Panc1 (cell line): ENCODE measurements at regions not wholly inside any gene's neighbourhood (a gene's known extent, or its start where the extent isn't known, plus 50 kb on each side); places are given as distances from the start of the nearest gene placed in this dataset.

Experiments used
- CTCF ChIP-seq: fragments of 450-650 bp; IDR thresholded peaks from 2 replicates; pipeline ENCODE4 v1.5.1; 2017; ENCODE audit warnings: mild to moderate bottlenecking
- POLR2AphosphoS5 ChIP-seq: IDR thresholded peaks from 2 replicates; pipeline ENCODE4 v1.6.1; 2012; ENCODE audit warnings: mild to moderate bottlenecking, low read depth, low read length, moderate library complexity
- REST ChIP-seq, 2 experiments: IDR thresholded peaks; 2 replicates each; pipeline ENCODE4 v1.6.1; 2011 to 2012; ENCODE audit warnings: low read depth in 2 of 2, control low read depth in 1 of 2, low read length in 1 of 2, mild to moderate bottlenecking in 1 of 2, moderate library complexity in 1 of 2; ENCODE audit not compliant: insufficient read depth in 1 of 2
- SIN3A ChIP-seq: IDR thresholded peaks from 2 replicates; pipeline ENCODE4 v1.6.1; 2012; ENCODE audit warnings: low read depth, mild to moderate bottlenecking, low read length, moderate library complexity, borderline replicate concordance; ENCODE audit not compliant: insufficient read depth

GRCh38 chr1:30372792-30373433, 350.5 kb downstream of the MATN1 start:
- no peak for TF ChIP-seq CTCF
- no peak for TF ChIP-seq REST (IDR thresholded peaks at IDR 0.05; ENCODE audit: insufficient read depth in 1 of 2, low read depth in 2 of 2, low read length in 1 of 2)
- TF ChIP-seq SIN3A = no peak
- no peak for TF ChIP-seq POLR2AphosphoS5
